ENCODE measurements at regions not wholly inside any gene's neighbourhood (a gene's known extent, or its start where the extent isn't known, plus 50 kb on each side); places are given as distances from the start of the nearest gene placed in this dataset.

DNA sequence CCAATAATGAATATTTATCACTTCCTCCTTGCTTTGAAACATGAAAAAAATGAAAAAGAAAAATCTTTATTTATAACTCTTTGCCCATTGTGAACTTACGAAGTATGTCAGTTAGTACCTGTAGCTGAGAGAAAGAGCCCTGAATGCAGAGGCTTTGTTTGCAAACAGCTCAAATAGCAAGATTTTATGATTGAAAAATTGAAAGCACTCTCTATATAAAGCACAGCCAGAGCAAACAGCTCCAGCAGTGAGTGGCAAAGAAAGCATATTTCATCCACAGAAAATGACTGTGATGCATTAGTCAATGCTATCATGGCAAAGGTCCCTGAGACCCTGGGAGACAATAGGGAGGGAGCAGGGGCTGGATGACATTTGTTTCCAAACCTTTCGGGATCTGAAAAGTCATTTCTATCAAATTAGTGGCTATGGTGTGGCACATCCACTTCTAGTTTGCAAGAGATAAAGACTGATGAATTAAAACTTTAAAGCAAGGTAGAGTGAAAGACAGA, 576.1 kb downstream of the OTOL1 start:
- DNase-seq (ENCODE audit: low read depth), result no peak
- H3K36me3 ChIP-seq (ENCODE audit: control insufficient read depth, insufficient read depth, low read length), result no peaks in the 10 kb centered on the region

GRCh38 chr3:162073422-162073975, 576.9 kb downstream of the OTOL1 start:
- Histone ChIP-seq H3K36me3 (ENCODE audit: control insufficient read depth, insufficient read depth, low read length) (no peaks in the 10 kb centered on the region), H3K4me3 (ENCODE audit: low read depth, low read length) (no peak overlapping the region), H3K27me3 (ENCODE audit: control insufficient read depth, insufficient read depth, low read length) (no peaks in the 10 kb centered on the region)
- no peak for DNase-seq (ENCODE audit: low read depth)
- TF ChIP-seq CTCF (IDR thresholded peaks at IDR 0.05; ENCODE audit: insufficient read depth, low read length, poor library complexity, severe bottlenecking), result no peak

More for the DNA sequence above, 576.1 kb downstream of the OTOL1 start:
- no peak overlapping the region for H3K4me3 ChIP-seq (ENCODE audit: low read depth, low read length)
- TF ChIP-seq CTCF (IDR thresholded peaks at IDR 0.05; ENCODE audit: insufficient read depth, low read length, poor library complexity, severe bottlenecking), result no peak
- H3K27me3 ChIP-seq (ENCODE audit: control insufficient read depth, insufficient read depth, low read length), result no peaks in the 10 kb centered on the region

DNA sequence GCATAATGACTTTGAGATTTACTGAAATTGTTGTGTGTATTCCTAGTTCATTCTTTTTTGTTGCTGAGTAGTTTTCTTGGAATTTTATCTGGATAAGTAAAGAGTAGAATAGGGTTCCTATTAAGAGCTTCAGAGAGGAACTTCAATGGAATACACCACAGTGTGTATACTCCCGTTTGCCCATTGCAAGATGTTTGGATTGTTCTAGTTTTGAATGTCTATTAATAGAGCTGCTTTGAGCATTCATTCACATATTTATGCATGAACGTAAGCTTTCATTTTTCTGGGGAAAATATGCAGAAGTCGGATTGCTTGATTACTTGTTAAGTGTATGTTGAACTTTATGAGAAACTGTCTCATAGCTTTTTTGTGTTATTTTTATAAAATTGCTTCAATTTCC, 580.5 kb downstream of the OTOL1 start:
- DNase-seq (ENCODE audit: low read depth), result no peak
- no peak overlapping the region for H3K4me3 ChIP-seq (ENCODE audit: low read depth, low read length)
- TF ChIP-seq CTCF (IDR thresholded peaks at IDR 0.05; ENCODE audit: insufficient read depth, low read length, poor library complexity, severe bottlenecking), result no peak
- no peaks in the 10 kb centered on the region for H3K27me3 ChIP-seq (ENCODE audit: control insufficient read depth, insufficient read depth, low read length)
- H3K36me3 ChIP-seq (ENCODE audit: control insufficient read depth, insufficient read depth, low read length), result no peaks in the 10 kb centered on the region

DNA sequence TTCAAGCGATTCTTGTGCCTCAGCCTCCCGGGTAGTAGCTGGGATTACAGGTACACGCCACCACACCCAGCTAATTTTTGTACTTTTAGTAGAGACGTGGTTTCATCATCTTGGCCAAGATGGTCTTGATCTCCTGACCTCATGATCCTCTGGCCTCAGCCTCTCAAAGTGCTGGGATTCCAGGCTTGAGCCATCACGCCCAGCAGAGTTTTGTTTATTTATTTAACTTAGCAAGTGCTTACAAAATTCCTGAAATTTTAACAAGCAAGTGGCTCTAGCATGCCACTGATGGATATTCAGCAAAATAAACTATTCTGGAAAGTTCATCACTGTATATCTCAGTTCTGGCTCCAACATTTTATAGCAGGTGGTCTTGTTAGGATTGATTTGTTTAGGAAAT, 585.9 kb downstream of the OTOL1 start:
- H3K36me3 ChIP-seq (ENCODE audit: control insufficient read depth, insufficient read depth, low read length), result no peaks in the 10 kb centered on the region
- TF ChIP-seq CTCF (IDR thresholded peaks at IDR 0.05; ENCODE audit: insufficient read depth, low read length, poor library complexity, severe bottlenecking), result no peak

DNA sequence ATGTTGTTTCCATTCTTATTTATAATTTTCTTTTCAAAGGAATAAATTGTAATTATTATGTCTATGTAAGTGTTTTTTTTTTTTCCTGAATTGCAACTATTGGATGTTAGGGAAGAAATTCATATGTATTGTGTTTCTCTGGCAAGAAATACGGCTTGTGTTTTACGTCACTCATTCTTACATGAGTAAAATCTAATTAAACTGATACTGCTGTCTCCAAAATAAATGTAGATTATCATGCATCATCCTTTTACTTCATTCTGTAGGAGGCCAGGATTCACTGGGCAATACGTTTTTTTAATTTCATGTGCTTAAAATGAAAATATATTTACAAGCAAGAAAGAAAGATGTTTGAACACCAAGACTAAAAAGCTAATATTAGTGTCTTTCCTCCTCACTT, 590.8 kb downstream of the OTOL1 start:
- Histone ChIP-seq H3K27me3 (ENCODE audit: control insufficient read depth, insufficient read depth, low read length) (no peaks in the 10 kb centered on the region), H3K4me3 (ENCODE audit: low read depth, low read length) (no peak overlapping the region), H3K36me3 (ENCODE audit: control insufficient read depth, insufficient read depth, low read length) (no peaks in the 10 kb centered on the region)
- no peak for TF ChIP-seq CTCF (IDR thresholded peaks at IDR 0.05; ENCODE audit: insufficient read depth, low read length, poor library complexity, severe bottlenecking)
- no peak for DNase-seq (ENCODE audit: low read depth)

More for the DNA sequence above, 585.9 kb downstream of the OTOL1 start:
- Histone ChIP-seq H3K27me3 (ENCODE audit: control insufficient read depth, insufficient read depth, low read length) (no peaks in the 10 kb centered on the region), H3K4me3 (ENCODE audit: low read depth, low read length) (no peak overlapping the region)
- no peak for DNase-seq (ENCODE audit: low read depth)

DNA sequence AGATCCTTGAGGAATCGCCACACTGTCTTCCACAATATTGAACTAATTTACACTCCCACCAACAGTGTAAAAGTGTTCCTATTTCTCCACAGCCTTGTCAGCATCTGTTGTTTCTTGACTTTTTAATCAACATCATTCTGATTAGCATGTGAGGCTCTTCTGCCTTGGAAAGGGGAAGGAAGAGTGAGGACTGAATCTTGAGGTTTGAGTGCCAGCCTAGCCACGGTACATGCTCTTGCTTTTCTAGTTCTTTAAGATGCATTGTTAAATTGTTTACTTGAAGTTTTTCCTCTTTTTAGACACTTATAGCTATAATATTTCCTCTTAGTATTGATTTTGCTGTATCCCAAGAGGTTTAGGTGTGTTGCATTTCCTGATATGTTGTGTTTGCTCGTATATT, 596.1 kb downstream of the OTOL1 start:
- TF ChIP-seq CTCF (IDR thresholded peaks at IDR 0.05; ENCODE audit: insufficient read depth, low read length, poor library complexity, severe bottlenecking), result no peak
- Histone ChIP-seq H3K36me3 (ENCODE audit: control insufficient read depth, insufficient read depth, low read length) (no peaks in the 10 kb centered on the region), H3K4me3 (ENCODE audit: low read depth, low read length) (no peak overlapping the region), H3K27me3 (ENCODE audit: control insufficient read depth, insufficient read depth, low read length) (no peaks in the 10 kb centered on the region)
- DNase-seq (ENCODE audit: low read depth), result no peak
